ENCODE measurements at regions not wholly inside any gene's neighbourhood (a gene's known extent, or its start where the extent isn't known, plus 50 kb on each side); places are given as distances from the start of the nearest gene placed in this dataset.

DNA sequence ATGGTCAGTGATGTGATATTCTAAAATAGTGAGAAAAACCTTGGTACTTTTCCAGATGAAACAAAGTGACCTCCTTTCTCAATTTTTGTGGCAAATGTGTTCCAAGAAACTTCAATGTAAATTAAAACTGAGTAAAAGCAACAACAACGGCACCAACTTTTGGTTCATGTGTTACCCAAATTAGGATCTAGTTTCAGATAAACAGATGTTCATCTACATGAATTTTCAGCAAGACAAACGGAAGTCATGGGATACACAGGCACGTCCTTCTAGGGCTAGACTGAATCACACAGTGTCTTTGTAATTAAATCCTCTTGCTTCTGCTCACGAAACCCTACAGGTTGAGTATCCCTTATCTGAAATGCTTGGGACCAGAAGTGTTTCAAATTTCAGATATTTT is 915.2 kb downstream of the TFAP2A start:
- no peak for DNase-seq (ENCODE audit: low read depth in 4 of 4, low spot score in 2 of 4)

DNA sequence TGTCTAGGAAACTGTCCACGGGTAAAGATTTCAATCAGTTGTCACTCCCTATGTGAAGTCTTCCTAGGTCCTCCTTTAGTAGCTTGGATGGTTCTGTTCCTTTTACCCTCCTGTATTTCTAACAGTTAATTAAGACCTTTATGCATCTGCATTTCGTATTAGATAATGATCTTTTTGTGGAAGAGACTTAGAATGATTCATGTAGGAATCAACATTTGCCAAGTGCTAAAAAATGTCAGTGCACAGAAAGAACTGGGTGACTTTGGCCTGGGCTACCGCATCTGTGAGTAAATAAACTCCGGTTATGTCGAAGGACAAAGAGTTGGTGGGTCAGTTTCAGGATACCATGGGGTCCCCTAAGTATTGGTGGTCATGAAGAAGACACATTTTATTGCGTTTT is 918.0 kb downstream of the TFAP2A start:
- no peak for DNase-seq (ENCODE audit: low read depth in 4 of 4, low spot score in 2 of 4)

DNA sequence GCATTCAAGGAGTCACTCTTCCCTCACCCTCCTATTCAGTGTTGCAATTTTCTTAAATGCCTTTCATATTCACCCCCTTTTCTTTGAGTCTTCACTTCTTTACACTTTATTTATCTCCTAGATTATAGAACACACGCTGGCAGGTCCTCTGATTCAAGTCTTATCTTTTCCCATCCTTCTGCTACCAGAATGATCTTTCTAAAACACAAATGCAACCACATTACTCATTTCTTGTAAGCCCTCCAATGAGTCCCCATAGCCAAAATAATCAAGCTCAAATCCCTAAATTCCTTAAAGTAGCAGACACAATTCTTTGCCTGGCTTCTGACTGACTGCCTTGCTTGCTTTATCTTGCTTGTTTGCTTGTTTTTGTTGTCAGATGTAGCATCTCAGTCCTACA is 920.0 kb downstream of the TFAP2A start:
- no peak for DNase-seq (ENCODE audit: low read depth in 4 of 4, low spot score in 2 of 4)

DNA sequence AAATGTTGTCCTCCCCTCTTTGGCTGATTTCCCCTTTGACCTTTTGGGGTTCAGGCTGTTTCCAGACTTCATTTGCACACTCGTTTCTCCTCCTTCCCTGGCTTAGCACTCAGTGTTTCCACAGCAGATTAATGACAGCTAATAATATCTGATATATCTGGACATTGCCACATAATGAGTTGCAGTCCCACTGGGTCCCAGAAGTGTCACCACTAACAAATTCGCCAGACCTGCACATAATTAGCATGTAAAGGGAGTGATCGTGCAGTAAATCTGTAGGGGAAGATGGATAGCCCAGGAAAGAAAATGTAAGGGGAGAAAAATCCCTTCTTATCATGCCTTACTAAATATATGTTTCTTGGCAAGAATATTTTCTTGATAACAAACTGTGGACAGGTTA is 922.1 kb downstream of the TFAP2A start:
- DNase-seq (ENCODE audit: low read depth in 4 of 4, low spot score in 2 of 4) = no peak

DNA sequence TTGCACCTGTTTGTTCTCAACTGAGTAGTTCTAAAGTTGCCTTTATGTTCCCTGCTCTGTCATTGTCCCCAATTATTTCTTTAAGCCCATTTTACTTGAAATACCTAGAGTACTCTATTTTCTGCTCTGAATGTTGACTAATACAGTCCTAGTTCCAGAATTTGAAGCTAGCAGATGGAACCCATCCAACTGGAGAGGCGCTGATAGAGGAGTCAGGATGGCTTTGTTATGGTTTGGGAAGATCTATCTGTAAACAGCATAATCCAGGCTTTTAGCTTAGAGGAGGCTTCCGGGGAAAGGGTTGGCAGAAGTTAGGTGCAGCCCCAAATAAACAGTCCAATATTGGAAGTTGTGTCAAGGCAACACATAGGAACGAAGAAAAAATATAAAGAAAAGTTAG is 927.7 kb downstream of the TFAP2A start:
- DNase-seq (ENCODE audit: low read depth in 4 of 4, low spot score in 2 of 4) = no peak

DNA sequence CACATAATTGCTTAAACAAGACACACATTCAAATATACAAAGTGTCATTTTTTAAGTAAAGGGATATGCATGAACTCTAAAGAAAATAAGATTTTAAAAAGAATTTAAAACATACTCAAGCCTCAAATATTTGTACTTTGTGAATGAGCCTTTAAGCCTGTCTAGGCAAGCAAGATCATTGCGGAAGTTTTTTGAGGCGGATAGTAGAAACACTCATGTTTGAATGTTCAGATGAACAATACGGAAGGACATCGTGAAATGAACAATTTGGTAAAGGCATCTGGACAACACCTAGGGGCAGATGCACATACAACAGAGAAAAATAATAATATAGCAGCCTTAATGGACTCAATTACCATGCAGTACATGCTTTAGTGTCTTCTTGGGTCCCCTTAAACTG is 928.9 kb downstream of the TFAP2A start:
- DNase-seq (ENCODE audit: low read depth in 4 of 4, low spot score in 2 of 4) = no peak

DNA sequence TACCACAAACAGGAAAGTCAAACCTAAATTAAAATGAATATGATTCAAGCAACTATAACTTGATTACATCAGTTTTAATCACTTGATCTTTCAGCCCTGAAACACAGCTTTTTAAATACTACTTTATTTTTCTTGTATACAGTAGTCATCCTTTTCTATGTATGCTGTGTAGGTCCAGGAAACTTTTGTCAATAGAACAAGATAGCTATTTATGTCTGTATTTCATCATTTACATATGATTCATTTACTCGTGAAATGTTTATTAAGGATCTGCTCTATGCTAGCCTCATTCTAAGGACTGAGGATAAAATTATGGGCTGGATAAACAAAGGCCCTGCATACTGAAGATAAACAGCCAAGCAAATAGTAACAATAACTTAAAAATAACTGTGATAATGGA is 930.2 kb downstream of the TFAP2A start:
- no peak for DNase-seq (ENCODE audit: low read depth in 4 of 4, low spot score in 2 of 4)

DNA sequence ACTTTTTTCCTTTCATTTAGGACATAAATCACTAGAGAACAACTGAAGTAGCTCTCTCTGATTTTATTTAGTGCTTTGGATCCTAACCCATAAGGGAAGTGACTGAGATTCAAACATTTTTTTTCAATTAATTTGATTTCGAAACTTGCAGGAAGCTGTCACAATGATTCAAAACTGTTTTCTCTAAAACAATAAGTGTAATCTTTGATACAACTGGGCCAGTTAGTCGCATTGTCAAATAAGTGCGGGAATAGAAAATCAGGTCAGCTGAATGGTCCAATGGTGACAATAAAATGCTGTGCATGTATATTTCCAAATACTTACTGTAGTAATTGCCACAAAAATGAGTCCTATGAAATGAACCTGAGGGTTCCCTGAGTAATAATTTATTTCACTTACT is 930.8 kb downstream of the TFAP2A start:
- no peak for DNase-seq (ENCODE audit: low read depth in 4 of 4, low spot score in 2 of 4)

DNA sequence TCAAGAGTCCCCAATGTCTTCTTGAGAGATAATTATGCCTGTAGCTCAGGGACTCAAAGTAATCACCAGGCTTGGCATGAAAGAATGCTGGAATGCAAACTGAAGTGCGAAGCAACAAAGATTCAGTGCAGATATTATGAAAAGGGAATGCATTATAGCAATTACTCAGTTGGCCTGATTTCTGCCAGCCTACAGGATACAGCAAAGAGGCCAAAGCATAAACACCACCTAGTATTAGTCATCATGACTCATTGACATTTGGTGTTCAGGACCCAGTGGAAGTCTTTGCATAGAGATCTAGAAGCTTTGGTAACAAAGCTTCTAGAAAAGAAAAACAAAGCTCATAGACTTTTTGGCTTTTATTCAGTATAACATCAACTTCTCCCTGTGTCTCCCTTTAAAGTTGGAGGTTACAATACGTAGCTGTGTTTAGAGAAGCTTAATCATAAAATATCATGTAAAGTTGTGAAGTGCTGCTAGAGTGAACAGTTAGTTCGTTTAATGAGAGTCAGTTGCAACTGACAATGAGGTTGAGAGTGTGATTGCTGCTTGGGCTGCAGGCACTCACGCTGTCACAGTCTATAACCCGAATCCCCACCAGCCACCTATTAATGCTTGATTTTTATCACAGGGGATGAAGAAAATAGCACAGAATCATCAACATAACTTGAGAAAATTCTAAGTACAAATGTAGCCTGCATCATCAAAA is 932.7 kb downstream of the TFAP2A start:
- no peak for DNase-seq (ENCODE audit: low read depth in 4 of 4, low spot score in 2 of 4)

DNA sequence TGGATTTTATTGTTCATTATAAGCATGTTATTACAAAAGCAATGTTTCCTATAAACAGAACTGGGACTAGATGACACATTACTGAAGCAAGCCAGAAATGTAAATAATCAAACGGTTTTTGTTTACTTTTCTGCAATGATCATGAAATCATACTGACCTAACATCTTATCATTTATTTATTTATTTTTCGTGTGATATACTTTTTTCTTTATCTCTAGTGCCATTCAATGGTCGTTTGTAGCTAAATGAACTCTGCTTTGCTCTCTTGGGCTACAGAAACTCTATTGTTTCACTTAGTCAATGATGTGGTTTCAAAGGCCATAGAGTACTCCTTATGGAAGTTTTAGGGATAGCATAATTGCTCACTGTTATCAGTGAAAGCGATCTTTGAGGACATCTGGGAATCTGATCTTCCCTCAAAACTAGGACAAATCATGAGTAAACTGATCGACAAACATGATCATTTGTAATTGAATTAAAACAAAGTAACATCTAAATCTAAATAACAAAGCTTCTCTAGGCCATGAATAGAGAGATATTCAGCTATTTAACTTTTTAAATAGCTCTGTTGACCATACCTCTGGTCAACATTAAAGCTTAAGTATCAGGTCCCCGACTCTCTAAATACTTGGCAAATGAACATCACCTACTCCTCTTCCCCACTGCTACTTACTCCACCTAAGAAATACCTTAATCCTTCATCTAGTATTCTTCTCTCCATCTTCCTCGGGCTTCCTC is 933.4 kb downstream of the TFAP2A start:
- no peak for DNase-seq (ENCODE audit: low read depth in 4 of 4, low spot score in 2 of 4)

DNA sequence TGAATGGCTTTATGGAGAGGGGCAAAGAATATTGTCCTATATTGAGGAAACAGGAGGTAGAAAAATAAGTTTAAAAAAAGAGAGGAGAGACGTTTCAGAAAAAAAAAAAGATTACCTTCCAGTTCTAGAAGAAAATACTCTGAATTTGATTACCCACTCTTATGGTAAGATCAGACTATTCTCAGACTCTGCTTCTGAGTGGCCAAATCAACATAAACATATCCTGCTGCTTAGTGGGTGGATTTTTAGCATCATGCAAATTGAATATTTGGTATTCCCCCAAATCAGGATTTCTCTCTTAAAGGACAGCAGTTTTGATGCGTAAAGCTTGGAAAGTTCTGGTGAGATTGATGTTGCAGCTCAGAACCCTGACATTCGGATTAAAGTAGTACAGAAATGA is 946.6 kb downstream of the TFAP2A start:
- DNase-seq (ENCODE audit: low read depth in 4 of 4, low spot score in 2 of 4) = no peak

DNA sequence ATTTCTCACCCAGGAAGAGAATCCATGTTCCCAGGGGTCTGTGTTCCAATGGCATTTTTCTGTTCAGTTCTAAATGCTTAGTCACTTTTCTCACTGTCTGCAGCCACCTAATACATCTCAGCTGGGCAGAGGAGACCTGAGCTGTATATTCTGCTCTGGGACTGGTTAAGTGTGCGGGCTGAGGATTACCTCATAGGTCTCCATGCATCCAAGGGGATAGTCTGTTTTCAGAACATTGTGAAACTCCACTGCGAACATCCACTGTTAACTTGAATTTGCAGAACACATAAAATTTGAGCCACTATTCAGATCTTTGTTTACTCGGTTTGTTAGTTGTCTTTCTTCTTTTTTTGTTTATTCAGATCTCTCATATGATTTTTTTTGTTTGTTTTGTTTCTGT is 947.1 kb downstream of the TFAP2A start:
- no peak for DNase-seq (ENCODE audit: low read depth in 4 of 4, low spot score in 2 of 4)

DNA sequence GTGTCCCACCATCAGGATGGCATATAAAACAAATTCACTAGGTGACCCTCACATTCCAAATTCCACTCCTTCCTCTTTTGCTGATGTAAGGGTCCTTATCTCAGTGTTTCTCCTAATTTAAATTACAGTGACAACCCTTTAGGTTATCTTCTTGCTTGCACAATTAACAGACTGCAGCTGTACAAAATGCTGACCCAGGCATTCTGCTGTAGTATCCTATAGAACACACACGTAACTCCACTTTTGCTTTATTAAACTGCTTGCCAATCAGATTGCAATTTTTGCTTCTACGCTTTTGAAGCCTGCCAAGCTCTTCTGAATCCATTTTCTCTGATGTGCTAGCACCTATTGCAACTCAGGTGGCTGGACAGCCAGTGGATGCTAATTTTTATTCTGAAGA is 950.3 kb downstream of the TFAP2A start:
- no peak for DNase-seq (ENCODE audit: low read depth in 4 of 4, low spot score in 2 of 4)

DNA sequence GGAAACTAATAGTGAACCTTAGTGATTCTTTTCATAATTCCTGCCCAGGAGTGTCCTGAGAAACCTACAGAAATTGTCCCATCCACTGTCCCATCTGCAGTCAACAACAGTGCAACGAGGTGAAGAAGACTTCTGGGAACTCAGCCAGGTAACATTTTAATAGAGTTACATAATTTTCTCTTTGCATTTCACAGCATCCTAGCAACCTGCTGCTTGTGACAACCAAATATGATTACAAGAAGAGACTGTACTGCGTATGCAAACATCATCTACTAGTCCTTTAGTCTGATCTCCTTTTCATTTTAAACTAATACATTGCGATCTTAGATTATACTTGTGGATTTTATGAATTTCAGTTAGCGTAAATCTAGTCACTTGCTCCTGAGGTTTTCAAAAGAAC is 951.6 kb downstream of the TFAP2A start:
- DNase-seq (ENCODE audit: low read depth in 4 of 4, low spot score in 2 of 4) = no peak

DNA sequence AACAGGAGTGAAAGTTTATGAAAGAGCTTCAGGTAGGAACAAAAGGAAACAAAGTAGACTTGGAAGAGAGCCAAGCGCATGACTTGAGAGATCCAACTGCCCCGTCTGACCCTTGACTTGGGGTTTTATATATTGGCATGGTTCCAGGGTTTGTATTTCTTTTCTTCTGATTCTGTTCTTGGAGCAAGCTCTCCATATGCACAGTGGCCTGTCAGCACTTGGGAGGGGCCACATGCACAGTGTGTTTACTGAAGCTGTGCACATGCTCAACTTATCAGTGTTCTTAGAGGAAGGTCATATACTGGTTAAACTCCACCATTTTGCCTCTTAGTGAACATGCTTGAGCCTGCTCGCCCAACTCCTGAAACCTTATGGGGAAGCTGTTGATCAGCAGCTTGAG is 953.7 kb downstream of the TFAP2A start:
- no peak for DNase-seq (ENCODE audit: low read depth in 4 of 4, low spot score in 2 of 4)

DNA sequence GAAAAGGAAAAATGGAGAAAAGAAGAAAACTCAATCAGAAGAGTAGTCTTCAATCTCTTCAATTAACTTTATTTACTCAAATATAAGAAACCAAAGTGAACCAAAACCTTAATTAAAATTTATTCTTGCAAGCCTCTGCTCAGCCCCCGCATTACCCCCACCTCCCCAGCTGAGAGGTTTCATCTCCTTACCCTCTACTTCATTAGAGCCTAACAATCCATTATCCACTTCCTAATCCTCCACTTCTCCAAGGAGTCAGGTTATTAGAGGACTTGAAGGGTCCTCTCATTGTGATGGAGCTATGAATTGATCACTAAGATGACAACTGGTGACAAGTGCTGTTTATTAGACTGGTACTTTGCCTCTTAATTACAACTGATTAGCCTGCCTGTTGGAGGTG is 956.5 kb downstream of the TFAP2A start:
- DNase-seq (ENCODE audit: low read depth in 4 of 4, low spot score in 2 of 4) = no peak

DNA sequence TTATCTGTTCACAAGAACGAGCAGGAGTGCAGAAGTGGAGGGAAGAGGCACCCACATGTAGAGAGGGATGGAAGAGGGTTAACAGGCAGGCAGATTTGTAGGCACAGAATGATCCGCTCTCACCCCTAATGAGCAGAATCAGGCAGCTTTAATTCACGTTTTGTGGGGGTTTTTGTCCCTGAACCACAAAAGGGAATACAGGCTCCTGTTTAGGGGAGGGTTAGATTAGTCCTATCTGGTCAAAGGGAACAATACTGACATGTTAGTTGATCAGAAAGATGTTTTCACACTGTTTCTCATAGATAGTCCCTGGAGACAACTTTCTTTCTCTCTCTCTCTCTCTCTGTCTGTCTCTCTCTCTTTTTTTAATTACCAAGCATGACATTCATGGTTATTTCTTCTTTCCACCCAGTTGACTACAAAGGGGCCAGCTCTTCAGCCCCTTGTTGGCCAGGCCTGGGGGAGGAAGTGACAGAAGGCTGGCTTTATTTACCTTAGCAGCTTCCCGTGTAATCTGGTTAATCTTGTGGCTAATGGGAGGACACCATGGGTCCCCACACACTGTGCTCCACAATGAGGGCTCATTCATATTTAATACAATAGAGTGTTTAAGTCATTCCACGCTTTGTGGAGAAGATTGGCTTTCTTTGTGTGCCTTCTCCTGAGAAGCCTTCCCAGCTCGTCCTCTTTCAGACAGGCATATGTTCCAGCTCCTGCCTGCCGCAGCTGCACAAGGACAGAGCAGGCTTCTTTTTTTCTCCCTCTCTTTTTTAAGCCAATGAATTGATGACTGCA is 958.8 kb downstream of the TFAP2A start:
- no peak for DNase-seq (ENCODE audit: low read depth in 4 of 4, low spot score in 2 of 4)

DNA sequence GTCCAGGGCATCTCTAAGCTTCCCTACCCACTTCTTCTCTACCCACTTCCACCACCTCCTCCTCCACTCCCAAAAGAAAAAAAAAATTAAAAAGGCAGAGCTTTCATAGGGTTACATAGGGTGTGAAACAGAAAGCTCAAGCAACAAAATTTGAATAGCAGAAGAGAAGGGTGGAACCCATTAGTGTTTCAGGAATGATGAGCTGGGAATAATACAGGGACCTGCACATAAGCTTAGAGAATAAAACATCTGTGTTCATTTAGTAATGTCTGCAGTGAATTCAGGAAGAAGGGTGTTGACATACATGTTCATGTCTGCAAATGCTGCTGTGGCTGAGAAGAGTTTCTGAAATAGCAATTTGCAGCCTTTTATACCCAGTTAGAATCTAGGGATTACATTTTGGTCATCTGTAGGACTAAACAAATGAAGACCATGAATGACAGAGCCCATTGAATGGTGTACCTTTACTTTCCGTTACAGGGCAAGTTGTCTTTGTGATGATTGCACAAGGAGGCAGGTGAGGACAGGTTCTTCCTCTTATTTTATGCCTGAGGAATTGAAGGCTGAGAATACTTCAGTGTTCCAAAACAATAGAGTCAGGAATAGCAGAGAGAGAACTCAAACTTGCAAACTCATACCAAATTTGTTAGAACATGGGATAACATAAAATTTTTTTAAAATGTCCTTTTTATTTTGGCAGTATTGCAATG is 975.1 kb downstream of the TFAP2A start:
- DNase-seq (ENCODE audit: low read depth in 4 of 4, low spot score in 2 of 4) = no peak

DNA sequence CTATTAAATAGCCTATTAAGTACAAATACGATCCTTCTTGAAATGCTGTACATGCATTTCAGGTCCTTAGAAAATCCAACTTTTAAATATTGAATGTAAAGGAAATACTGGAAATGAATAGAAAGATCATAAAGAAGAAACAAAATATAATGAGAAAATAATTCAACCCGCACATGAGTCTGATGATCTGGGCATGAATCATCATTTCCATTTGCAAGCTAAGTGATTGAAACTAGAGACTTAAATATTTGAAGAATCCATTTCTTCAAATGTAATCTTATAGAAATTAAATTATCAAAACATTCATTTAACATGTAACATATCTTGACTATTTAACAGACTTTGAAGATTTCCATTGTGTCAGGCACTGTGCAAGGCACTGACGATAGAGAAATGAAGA is 977.0 kb downstream of the TFAP2A start:
- DNase-seq (ENCODE audit: low read depth in 4 of 4, low spot score in 2 of 4) = no peak

DNA sequence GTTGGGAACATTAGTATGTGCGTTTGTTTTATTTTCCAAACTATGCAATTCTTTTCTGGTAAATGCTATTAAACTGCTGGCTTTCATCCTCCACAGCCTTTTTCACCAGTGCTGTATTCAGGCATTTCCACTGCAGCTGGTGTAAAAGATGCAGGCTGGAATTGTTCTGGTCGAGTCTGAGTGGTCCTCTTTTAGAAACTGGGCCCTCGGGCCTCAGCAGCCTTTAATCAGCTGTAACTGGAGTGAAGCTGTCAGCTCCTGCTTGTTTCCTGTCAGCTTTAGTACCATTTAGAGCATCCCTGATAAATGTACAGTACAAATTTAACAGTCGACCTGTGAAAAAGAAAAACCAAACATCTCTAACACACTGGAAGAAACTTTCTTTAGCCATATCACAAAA is 979.6 kb downstream of the TFAP2A start:
- DNase-seq (ENCODE audit: low read depth in 4 of 4, low spot score in 2 of 4) = no peak

DNA sequence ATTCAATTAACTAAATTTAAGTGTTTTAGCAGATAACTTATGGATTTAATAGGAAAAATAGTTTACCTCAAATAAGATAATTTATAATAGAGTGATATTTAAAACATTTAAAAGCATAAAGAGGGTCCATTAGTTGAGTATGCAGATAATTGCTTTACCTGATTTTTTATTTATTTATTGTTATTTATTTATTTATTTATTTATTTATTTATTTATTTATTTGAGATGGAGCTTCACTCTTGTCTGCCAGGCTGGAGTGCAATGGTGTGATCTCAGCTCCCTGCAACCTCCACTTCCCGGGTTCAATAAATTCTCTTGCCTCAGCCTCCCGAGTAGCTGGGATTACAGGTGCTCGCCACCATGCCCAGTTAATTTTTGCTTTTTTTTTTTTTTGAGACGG is 982.9 kb downstream of the TFAP2A start:
- DNase-seq (ENCODE audit: low read depth in 4 of 4, low spot score in 2 of 4) = no peak
